K562 (cell line): ENCODE measurements at regions not wholly inside any gene's neighbourhood (a gene's known extent, or its start where the extent isn't known, plus 50 kb on each side); places are given as distances from the start of the nearest gene placed in this dataset.

Experiments
- CEBPG ChIP-seq, 3 experiments: fragments of 200-800 bp in 1 of 3; sonication (Bioruptor generic) in 1 of 3; sonication (generic) in 1 of 3; formaldehyde crosslinking in 1 of 3; IDR thresholded peaks in 2 of 3; conservative IDR thresholded peaks in 1 of 3; 2 replicates each; pipeline versions ENCODE4 v1.6.1 to v1.8.0; 2016 to 2022; ENCODE audit warnings: missing compliant biosample characterization in 2 of 3, missing genetic modification characterization in 2 of 3, mild to moderate bottlenecking in 1 of 3, missing genetic modification reagents in 1 of 3
- CHD2 ChIP-seq: IDR thresholded peaks from 2 replicates; pipeline ENCODE4 v1.6.1; 2011; ENCODE audit warnings: low read depth, low read length
- CREB3L1 ChIP-seq: fragments of 450-650 bp; IDR thresholded peaks from 2 replicates; pipeline ENCODE4 v1.6.1; 2014; ENCODE audit warnings: low read depth, mild to moderate bottlenecking, moderate library complexity, borderline replicate concordance
- E2F4 ChIP-seq: sonication (generic); formaldehyde crosslinking; IDR thresholded peaks from 2 replicates; pipeline ENCODE4 v1.8.0; 2022; ENCODE audit warnings: mild to moderate bottlenecking, low read depth, missing genetic modification reagents
- E2F8 ChIP-seq: fragments of 450-650 bp; IDR thresholded peaks from 2 replicates; pipeline ENCODE4 v1.7.1; 2018; ENCODE audit warnings: mild to moderate bottlenecking, low read depth; ENCODE audit not compliant: partially characterized antibody
- EHMT2 ChIP-seq: fragments of 450-650 bp; IDR thresholded peaks from 2 replicates; pipeline ENCODE4 v1.6.1; 2018; ENCODE audit warnings: antibody characterized with exemption
- ETV5 ChIP-seq: sonication (generic); formaldehyde crosslinking; IDR thresholded peaks from 2 replicates; pipeline ENCODE4 v1.4.0; 2020; ENCODE audit warnings: low read depth, mild to moderate bottlenecking, missing genetic modification reagents
- FIP1L1 ChIP-seq: fragments of 200-400 bp; formaldehyde crosslinking; IDR thresholded peaks from 2 replicates; pipeline ENCODE4 v1.6.1; 2018; ENCODE audit warnings: mild to moderate bottlenecking, low read depth, low read length; ENCODE audit not compliant: poor library complexity, severe bottlenecking
- HNRNPLL ChIP-seq: fragments of 200-400 bp; formaldehyde crosslinking; IDR thresholded peaks from 2 replicates; pipeline ENCODE4 v1.6.1; 2017; ENCODE audit warnings: low read length, low read depth, mild to moderate bottlenecking; ENCODE audit not compliant: poor library complexity, severe bottlenecking
- KAT8 ChIP-seq: fragments of 450-650 bp; IDR thresholded peaks from 2 replicates; pipeline ENCODE4 v1.6.1; 2016; ENCODE audit warnings: low read depth, mild to moderate bottlenecking
- NBN ChIP-seq: fragments of 450-650 bp; IDR thresholded peaks from 2 replicates; pipeline ENCODE4 v1.6.1; 2016; ENCODE audit warnings: low read depth, mild to moderate bottlenecking
- NCOA1 ChIP-seq: fragments of 450-650 bp; IDR thresholded peaks from 2 replicates; pipeline ENCODE4 v1.6.1; 2016; ENCODE audit warnings: low read depth
- NFYB ChIP-seq: IDR thresholded peaks from 2 replicates; pipeline ENCODE4 v1.6.1; 2011; ENCODE audit warnings: mild to moderate bottlenecking, moderate library complexity; ENCODE audit not compliant: insufficient read length; ENCODE audit errors: extremely low read depth
- NR2C2 ChIP-seq, 2 experiments: fragments of 200-800 bp in 1 of 2; sonication (Bioruptor generic) in 1 of 2; sonication (generic) in 1 of 2; formaldehyde crosslinking in 1 of 2; IDR thresholded peaks; 2 replicates each; pipeline versions ENCODE4 v1.6.1 to v1.8.0; 2016 to 2022; ENCODE audit warnings: mild to moderate bottlenecking in 1 of 2, missing compliant biosample characterization in 1 of 2, missing genetic modification characterization in 1 of 2, missing genetic modification reagents in 1 of 2
- PCBP1 ChIP-seq: fragments of 200-400 bp; formaldehyde crosslinking; IDR thresholded peaks from 2 replicates; pipeline ENCODE4 v1.6.1; 2018; ENCODE audit warnings: mild to moderate bottlenecking, low read depth, low read length; ENCODE audit not compliant: poor library complexity, severe bottlenecking
- PHB ChIP-seq: fragments of 250-450 bp; sonication (Bioruptor Pico); IDR thresholded peaks from 2 replicates; pipeline ENCODE4 v1.5.0; 2021
- PYGO2 ChIP-seq: fragments of 450-650 bp; IDR thresholded peaks from 2 replicates; pipeline ENCODE4 v1.6.1; 2016; ENCODE audit warnings: mild to moderate bottlenecking, missing genetic modification characterization, moderate library complexity, missing compliant biosample characterization
- RBM25 ChIP-seq: fragments of 200-400 bp; formaldehyde crosslinking; IDR thresholded peaks from 2 replicates; pipeline ENCODE4 v1.6.1; 2018; ENCODE audit warnings: low read length, low read depth, moderate library complexity; ENCODE audit not compliant: severe bottlenecking
- RUNX1 ChIP-seq: sonication (generic); IDR thresholded peaks from 2 replicates; pipeline ENCODE4 v1.6.1; 2016; ENCODE audit warnings: antibody characterized with exemption, low read depth
- SMARCE1 ChIP-seq: fragments of 450-650 bp; IDR thresholded peaks from 2 replicates; pipeline ENCODE4 v1.7.1; 2016; ENCODE audit warnings: mild to moderate bottlenecking
- STAT5B ChIP-seq: fragments of 250-450 bp; sonication (Bioruptor Pico); IDR thresholded peaks from 2 replicates; pipeline ENCODE4 v1.8.0; 2021; ENCODE audit warnings: mild to moderate bottlenecking, inconsistent platforms
- TAF7 ChIP-seq: fragments of 450-650 bp; IDR thresholded peaks from 2 replicates; pipeline ENCODE4 v1.6.1; 2016; ENCODE audit warnings: missing genetic modification characterization, missing compliant biosample characterization
- TBL1XR1 ChIP-seq, 2 experiments: IDR thresholded peaks; 2 replicates each; pipeline ENCODE4 v1.6.1; 2012; ENCODE audit warnings: improper control_type of control experiment in 2 of 2, low read length in 2 of 2, mild to moderate bottlenecking in 1 of 2
- ZC3H11A ChIP-seq: IDR thresholded peaks from 2 replicates; pipeline ENCODE4 v1.6.1; 2012; ENCODE audit warnings: low read depth, low read length, improper control_type of control experiment
- ZNF174 ChIP-seq: fragments of 250-450 bp; sonication (Bioruptor Pico); IDR thresholded peaks from 2 replicates; pipeline ENCODE4 v1.4.0; 2020; ENCODE audit warnings: mild to moderate bottlenecking

- TF ChIP-seq RBM25 = no peak
- no peak for TF ChIP-seq RUNX1
- no peak for TF ChIP-seq FIP1L1
- peak; percentile 70; the same call in 1 of the 2 replicates for TF ChIP-seq NBN
- no peak for TF ChIP-seq STAT5B (CRISPR knock-in tag)
- no peak for TF ChIP-seq CREB3L1
- no peak; the same call in 1 of the 2 replicates for TF ChIP-seq ETV5 (CRISPR knock-in tag)
- TF ChIP-seq CEBPG (CRISPR knock-in tag; IDR thresholded peaks at IDR 0.05) = no peak
- no peak for TF ChIP-seq CEBPG (tag; conservative IDR thresholded peaks at IDR 0.05 in 1 of 2, IDR thresholded peaks at IDR 0.05 in 1 of 2)
- no peak for TF ChIP-seq ZNF174 (CRISPR knock-in tag)
- no peak for TF ChIP-seq NR2C2 (CRISPR knock-in tag; IDR thresholded peaks at IDR 0.05)
- TF ChIP-seq NR2C2 (tag; IDR thresholded peaks at IDR 0.05) = no peak
- TF ChIP-seq TBL1XR1 (IDR thresholded peaks at IDR 0.05; ENCODE audit: low read length in 2 of 2) = peak in 1 of 2 experiments; percentile 68; a peak in 2 of 4 replicates
- TF ChIP-seq SMARCE1 = peak; percentile 91
- no peak for TF ChIP-seq E2F4
- TF ChIP-seq NCOA1 = peak; percentile 56; the same call in 1 of the 2 replicates
- TF ChIP-seq EHMT2 = no peak
- no peak for TF ChIP-seq PYGO2 (tag)
- TF ChIP-seq CHD2 = no peak
- TF ChIP-seq PCBP1 = no peak
- TF ChIP-seq HNRNPLL = no peak
- no peak for TF ChIP-seq NFYB
- no peak for TF ChIP-seq E2F8
- TF ChIP-seq TAF7 (tag) = no peak
- TF ChIP-seq ZC3H11A = no peak
- no peak for TF ChIP-seq KAT8
- TF ChIP-seq PHB (CRISPR knock-in tag) = no peak
Observed at GRCh38 chr1:168466092-168466713, 77.6 kb downstream of the XCL2 start (continued).
